HL-60 (cell line): ENCODE measurements at regions not wholly inside any gene's neighbourhood (a gene's known extent, or its start where the extent isn't known, plus 50 kb on each side); places are given as distances from the start of the nearest gene placed in this dataset.

Experiments used
- DNase-seq, 2 experiments: peaks; one replicate each; pipeline ENCODE4 v3.0.0-alpha.2; 2010 to 2020; ENCODE audit warnings: low read depth in 1 of 2, low spot score in 1 of 2
- H3K27ac ChIP-seq: fragments of 250-450 bp; sonication (Bioruptor Pico); replicated peaks from 2 replicates; pipeline ENCODE4 v1.5.1; 2020; ENCODE audit warnings: mild to moderate bottlenecking, moderate library complexity
- H3K27me3 ChIP-seq: fragments of 250-450 bp; sonication (Bioruptor Pico); 2 replicates; pipeline ENCODE4 v1.5.1; 2021; ENCODE audit warnings: mild to moderate bottlenecking, moderate library complexity; ENCODE audit not compliant: insufficient read depth, poor library complexity, severe bottlenecking
- H3K4me3 ChIP-seq: replicated peaks from 2 replicates; pipeline ENCODE4 v1.5.1; 2011; ENCODE audit warnings: mild to moderate bottlenecking, control low read depth, low read length; ENCODE audit not compliant: insufficient read depth
- CTCF ChIP-seq: IDR thresholded peaks from one replicate; pipeline ENCODE4 v1.5.1; 2011; ENCODE audit warnings: low read length, control low read depth, inconsistent platforms; ENCODE audit not compliant: insufficient read depth
- GABPA ChIP-seq: IDR thresholded peaks from 2 replicates; pipeline ENCODE4 v1.6.1; 2012; ENCODE audit warnings: low read depth
- POLR2AphosphoS5 ChIP-seq: IDR thresholded peaks from 2 replicates; pipeline ENCODE4 v1.6.1; 2012; ENCODE audit warnings: low read depth
- REST ChIP-seq: IDR thresholded peaks from 2 replicates; pipeline ENCODE4 v1.6.1; 2012; ENCODE audit warnings: low read depth; ENCODE audit not compliant: insufficient replicate concordance
- SPI1 ChIP-seq: IDR thresholded peaks from 2 replicates; pipeline ENCODE4 v1.6.1; 2012; ENCODE audit warnings: low read depth, mild to moderate bottlenecking, borderline replicate concordance

- TF ChIP-seq CTCF: no peak
- Histone ChIP-seq H3K27ac (no peak overlapping the region), H3K27me3 (no peaks in the 10 kb centered on the region), H3K4me3 (no peak overlapping the region)
- DNase-seq: no peak
Measured at GRCh38 chr5:167652690-167653089, 638.8 kb upstream of the WWC1 start.

- Histone ChIP-seq H3K27ac (no peak overlapping the region), H3K27me3 (no peaks in the 10 kb centered on the region), H3K4me3 (no peak overlapping the region)
- no peak for DNase-seq
- TF ChIP-seq CTCF: no peak
- TF ChIP-seq SPI1: no peak
- no peak for TF ChIP-seq REST
- no peak for TF ChIP-seq GABPA
- TF ChIP-seq POLR2AphosphoS5: no peak
Measured at GRCh38 chr5:167653645-167654106, 637.8 kb upstream of the WWC1 start.

- no peak for DNase-seq
- Histone ChIP-seq H3K27me3 (no peaks in the 10 kb centered on the region), H3K4me3 (no peak overlapping the region), H3K27ac (no peak overlapping the region)
- TF ChIP-seq CTCF (no peak), GABPA (no peak), SPI1 (no peak), POLR2AphosphoS5 (no peak), REST (no peak)
Measured at GRCh38 chr5:167657016-167657415, 634.4 kb upstream of the WWC1 start.

GRCh38 chr5:167658889-167659288 is 632.6 kb upstream of the WWC1 start:
- no peak overlapping the region for H3K27ac ChIP-seq
- H3K4me3 ChIP-seq: no peak overlapping the region

More at GRCh38 chr5:167658889-167659288, 632.6 kb upstream of the WWC1 start:
- TF ChIP-seq POLR2AphosphoS5 (no peak), SPI1 (no peak), CTCF (no peak), REST (no peak), GABPA (no peak)
- no peaks in the 10 kb centered on the region for H3K27me3 ChIP-seq
- DNase-seq: no peak
